B cell (primary cell): ENCODE measurements at regions not wholly inside any gene's neighbourhood (a gene's known extent, or its start where the extent isn't known, plus 50 kb on each side); places are given as distances from the start of the nearest gene placed in this dataset.

Experiments
- ATAC-seq: fragments of 200-7000 bp; cut with Tn5 transposase; one replicate; pipeline ENCODE4 v1.10.0; 2021; ENCODE audit warnings: low read depth, mild to moderate bottlenecking, moderate number of reproducible peaks, moderate library complexity
- CTCF ChIA-PET: fragments of 350-600 bp; sonication (Branson Sonifier 250); formaldehyde crosslinking; loops from one replicate; lab custom pipeline; 2021; ENCODE audit warnings: antibody characterized with exemption, inconsistent platforms; lab: Charles Lee
- POLR2A ChIA-PET: fragments of 350-600 bp; sonication (Branson Sonifier 250); formaldehyde crosslinking; loops from one replicate; lab custom pipeline; 2021; ENCODE audit warnings: antibody characterized with exemption; lab: Charles Lee
- DNase-seq: peaks from one replicate; pipeline ENCODE4 v3.0.0; 2013
- H2AFZ ChIP-seq: 2 replicates; pipeline ENCODE4 v1.6.1; 2012; ENCODE audit warnings: mild to moderate bottlenecking, low read depth, low read length; ENCODE audit not compliant: insufficient read depth, poor library complexity, severe bottlenecking
- H3K27ac ChIP-seq, 2 donors: 1 replicate in 1 of 2; 2 replicates in 1 of 2; pipeline ENCODE4 v1.5.1; 2012 to 2013; ENCODE audit warnings: low read length in 2 of 2, mild to moderate bottlenecking in 2 of 2, moderate library complexity in 1 of 2
- H3K27me3 ChIP-seq, 4 experiments: fragments of 200-600 bp in 1 of 4; sonication (generic) in 1 of 4; replicated peaks in 1 of 4; 1 replicate in 2 of 4; 2 replicates in 2 of 4; pipeline versions ENCODE4 v1.6.1 to v1.7.0; 2013 to 2016; ENCODE audit warnings: low read length in 3 of 4, mild to moderate bottlenecking in 2 of 4, mixed read lengths in 1 of 4, moderate library complexity in 1 of 4; ENCODE audit not compliant: insufficient read depth in 4 of 4, control insufficient read depth in 3 of 4; ENCODE audit errors: control extremely low read depth in 1 of 4
- H3K36me3 ChIP-seq, 2 experiments: replicated peaks in 1 of 2; 1 replicate in 1 of 2; 2 replicates in 1 of 2; pipeline versions ENCODE4 v1.6.1 to v1.7.1; 2013; ENCODE audit warnings: low read length in 1 of 2; ENCODE audit not compliant: insufficient read depth in 2 of 2, control insufficient read depth in 1 of 2; ENCODE audit errors: control extremely low read depth in 1 of 2, extremely low read depth in 1 of 2
- H3K4me1 ChIP-seq, 2 donors: fragments of 200-600 bp in 1 of 2; sonication (generic) in 1 of 2; 1 replicate in 1 of 2; 2 replicates in 1 of 2; pipeline versions ENCODE4 v1.5.1 to v1.6.1; 2013 to 2017; ENCODE audit warnings: low read length in 2 of 2; ENCODE audit not compliant: control insufficient read depth in 2 of 2, insufficient read depth in 2 of 2
- H3K4me2 ChIP-seq: replicated peaks from 2 replicates; pipeline ENCODE3; 2012; ENCODE audit warnings: mild to moderate bottlenecking, low read depth, low read length; ENCODE audit not compliant: poor library complexity, severe bottlenecking
- H3K4me3 ChIP-seq, 5 experiments: fragments of 200-600 bp in 1 of 5; sonication (generic) in 1 of 5; 1 replicate in 3 of 5; 2 replicates in 2 of 5; pipeline versions ENCODE4 v1.5.1 to v1.7.0; 2011 to 2016; ENCODE audit warnings: low read length in 4 of 5, mild to moderate bottlenecking in 4 of 5, low read depth in 2 of 5, control low read depth in 1 of 5, moderate library complexity in 1 of 5; ENCODE audit not compliant: insufficient read depth in 1 of 5; ENCODE audit errors: control extremely low read depth in 1 of 5, extremely low read depth in 1 of 5
- H3K79me2 ChIP-seq: fragments of 200-600 bp; sonication (generic); one replicate; pipeline ENCODE4 v1.6.0; 2016; ENCODE audit warnings: low read length; ENCODE audit not compliant: control insufficient read depth, insufficient read depth
- H3K9ac ChIP-seq: fragments of 200-600 bp; sonication (generic); 2 replicates; pipeline ENCODE4 v1.6.1; 2017; ENCODE audit warnings: mild to moderate bottlenecking, low read length, moderate library complexity
- H3K9me3 ChIP-seq, 3 donors: one replicate each; pipeline versions ENCODE4 v1.6.1 to v1.7.1; 2013; ENCODE audit warnings: low read length in 2 of 3; ENCODE audit not compliant: control insufficient read depth in 2 of 3, insufficient read depth in 1 of 3; ENCODE audit errors: control extremely low read depth in 1 of 3
- H4K20me1 ChIP-seq: 2 replicates; pipeline ENCODE4 v1.6.0; 2012; ENCODE audit warnings: mild to moderate bottlenecking, low read length; ENCODE audit not compliant: insufficient read depth, control insufficient read depth, poor library complexity, severe bottlenecking
- H3K27ac Mint-ChIP-seq: one replicate; pipeline ENCODE4 v1.8.0; 2021; ENCODE audit warnings: mixed read lengths
- H3K27me3 Mint-ChIP-seq: one replicate; pipeline ENCODE4 v1.8.0; 2021; ENCODE audit warnings: mixed read lengths
- H3K4me1 Mint-ChIP-seq: one replicate; pipeline ENCODE4 v1.8.0; 2021; ENCODE audit warnings: mixed read lengths
- H3K4me3 Mint-ChIP-seq: one replicate; pipeline ENCODE4 v1.8.0; 2021; ENCODE audit warnings: mixed read lengths
- H3K9me3 Mint-ChIP-seq: one replicate; pipeline ENCODE4 v1.8.0; 2022; ENCODE audit warnings: mixed read lengths; ENCODE audit not compliant: insufficient read depth
- CTCF ChIP-seq: fragments of 200-600 bp; IDR thresholded peaks from one replicate; pipeline ENCODE4 v1.8.0; 2022; ENCODE audit warnings: antibody characterized with exemption, mild to moderate bottlenecking
- EZH2 ChIP-seq: IDR thresholded peaks from 2 replicates; pipeline ENCODE4 v1.6.1; 2012; ENCODE audit warnings: borderline replicate concordance, low read depth, mild to moderate bottlenecking, moderate library complexity, low read length; ENCODE audit not compliant: insufficient read depth, poor library complexity, severe bottlenecking
- WGBS: methylation state at CpG from one replicate; pipeline ENCODE4 v1.1.5; 2013; ENCODE audit warnings: missing lambda C conversion rate; ENCODE audit not compliant: insufficient coverage; 5-methylcytosine and 5-hydroxymethylcytosine counted together
- intact Hi-C: fragments of 100-400 bp; cut with micrococcal nuclease; formaldehyde crosslinking; loops from one replicate; pipeline ENCODE4 v1.10.0; 2022

DNA sequence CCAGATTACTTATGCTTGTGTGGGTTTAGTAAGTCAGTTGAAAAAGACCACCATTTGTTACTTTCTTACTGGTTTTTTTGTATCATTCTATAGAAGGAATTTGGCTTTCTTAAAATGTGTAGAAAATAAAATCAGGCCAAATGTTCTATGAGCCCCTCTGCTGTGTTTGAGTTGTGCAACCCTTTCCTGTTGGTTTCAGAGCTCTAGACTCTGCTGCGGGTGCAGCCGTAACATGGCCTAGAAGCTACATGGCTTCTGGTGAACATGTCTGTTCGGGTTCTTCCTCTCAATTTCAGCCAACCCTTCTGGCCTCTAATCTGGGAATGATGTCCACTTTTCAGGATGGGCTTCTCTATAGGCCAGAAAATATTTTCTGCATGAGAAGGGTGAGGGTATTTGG lies 56.6 kb upstream of the RAB18 start:
- Mint-ChIP-seq H3K4me1 (peaks cover 2% of the 10 kb centered on the region), H3K27ac (no peak overlapping the region), H3K9me3 (no peaks in the 10 kb centered on the region), H3K27me3 (peaks cover 3% of the 10 kb centered on the region), H3K4me3 (no peak overlapping the region)
- H3K4me2 ChIP-seq = no peak overlapping the region
- H4K20me1 ChIP-seq = no peaks in the 10 kb centered on the region
- POLR2A ChIA-PET = no interaction called here
- H3K27me3 ChIP-seq = no peaks in the 10 kb centered on the region
- WGBS = 71% methylated on average over 2 of the region's 3 CpGs
- DNase-seq (no peak), ATAC-seq (no peak)
- TF ChIP-seq CTCF = no peak
- TF ChIP-seq EZH2 = no peak
- CTCF ChIA-PET = interaction anchor here (0.8 to 2.0 kb wide), 10 partner anchors 85 to 947 kb away, joined by 3 to 9 read pairs (median 4); no protein-coding TSS in a partner anchor
- intact Hi-C loops = no loop called here
- no peaks in the 10 kb centered on the region for H3K4me1 ChIP-seq
- H3K4me3 ChIP-seq = no peak overlapping the region
- no peaks in the 10 kb centered on the region for H3K79me2 ChIP-seq
- H3K9me3 ChIP-seq = no peaks in the 10 kb centered on the region
- H3K27ac ChIP-seq = no peak overlapping the region
- H2AFZ ChIP-seq = no peak overlapping the region
- H3K9ac ChIP-seq = no peak overlapping the region
- no peaks in the 10 kb centered on the region for H3K36me3 ChIP-seq

- ATAC-seq = no peak
- intact Hi-C loops = loop anchor here (1.0 kb wide), 1 partner anchor 936 kb away; no protein-coding TSS in a partner anchor
- no peaks in the 10 kb centered on the region for H3K36me3 ChIP-seq
- no peaks in the 10 kb centered on the region for H4K20me1 ChIP-seq
- no peaks in the 10 kb centered on the region for H3K4me1 ChIP-seq
- H3K27me3 ChIP-seq = no peaks in the 10 kb centered on the region
- peak overlapping the region; percentile 38 for H2AFZ ChIP-seq
- H3K4me2 ChIP-seq = no peak overlapping the region
- CTCF ChIA-PET = interaction anchor here (0.6 to 2.8 kb wide), 11 partner anchors 13 to 1012 kb away, joined by 3 to 9 read pairs (median 5); no protein-coding TSS in a partner anchor
- no peaks in the 10 kb centered on the region for H3K79me2 ChIP-seq
- 0% methylated on average over 1 of the region's 5 CpGs for WGBS
- no peaks in the 10 kb centered on the region for H3K9me3 ChIP-seq
- H3K4me3 ChIP-seq = no peak overlapping the region
- no peak overlapping the region for H3K9ac ChIP-seq
- DNase-seq = peak; percentile 34
- POLR2A ChIA-PET = no interaction called here
- H3K27ac Mint-ChIP-seq = no peak overlapping the region
- no peak overlapping the region for H3K4me3 Mint-ChIP-seq
- peaks cover 3% of the 10 kb centered on the region for H3K27me3 Mint-ChIP-seq
- TF ChIP-seq EZH2 (no peak), CTCF (peak; percentile 56)
- H3K4me1 Mint-ChIP-seq = peaks cover 2% of the 10 kb centered on the region
- H3K9me3 Mint-ChIP-seq = no peaks in the 10 kb centered on the region
- no peak overlapping the region for H3K27ac ChIP-seq
Observed at GRCh38 chr10:27446091-27446918, 57.8 kb upstream of the RAB18 start.
